ENCODE measurements at regions not wholly inside any gene's neighbourhood (a gene's known extent, or its start where the extent isn't known, plus 50 kb on each side); places are given as distances from the start of the nearest gene placed in this dataset.

GRCh38 chr2:121005453-121005852 lies 269.8 kb downstream of the GLI2 start:
- ATAC-seq (no peak), DNase-seq (ENCODE audit: low read depth, low spot score) (no peak), FAIRE-seq (no peak)
- TF ChIP-seq BMI1 (IDR thresholded peaks at IDR 0.05; ENCODE audit: borderline replicate concordance) (no peak), PML (IDR thresholded peaks at IDR 0.05; ENCODE audit: low read length) (no peak), CHD4 (IDR thresholded peaks at IDR 0.05) (no peak), CBX3 (IDR thresholded peaks at IDR 0.05; ENCODE audit: borderline replicate concordance, low read depth) (no peak), FOXK2 (IDR thresholded peaks at IDR 0.05) (no peak), JUND (IDR thresholded peaks at IDR 0.05; ENCODE audit: low read depth, low read length) (no peak), TCF3 (IDR thresholded peaks at IDR 0.05; ENCODE audit: borderline replicate concordance, insufficient read depth, low read depth, low read length) (no peak), ETV6 (conservative IDR thresholded peaks at IDR 0.05 in 1 of 2, IDR thresholded peaks at IDR 0.05 in 1 of 2; ENCODE audit: borderline replicate concordance in 1 of 2, low read depth in 1 of 2) (no peak), ZNF384 (IDR thresholded peaks at IDR 0.05; ENCODE audit: borderline replicate concordance, low read depth, low read length) (no peak), MEF2B (IDR thresholded peaks at IDR 0.05; ENCODE audit: partially characterized antibody, poor library complexity, severe bottlenecking) (no peak), MAX (IDR thresholded peaks at IDR 0.05; ENCODE audit: low read depth, low read length) (no peak), PKNOX1 (IDR thresholded peaks at IDR 0.05) (no peak), REST (IDR thresholded peaks at IDR 0.05; ENCODE audit: low read depth, low read length) (no peak), RELB (IDR thresholded peaks at IDR 0.05; ENCODE audit: low read depth) (no peak), PRDM15 (CRISPR knock-in tag; IDR thresholded peaks at IDR 0.05) (no peak)
- SMC1A ChIA-PET (ENCODE audit: uncharacterized antibody, unreplicated experiment): no interaction called here
- H4K20me1 ChIP-seq (ENCODE audit: control insufficient read depth, insufficient read depth): no peaks in the 10 kb centered on the region
- no peaks in the 10 kb centered on the region for H3K4me1 ChIP-seq (ENCODE audit: control insufficient read depth, insufficient read depth, low read length)
- H3K27me3 ChIP-seq (replicated peaks in 1 of 2; ENCODE audit: control insufficient read depth in 2 of 2, insufficient read depth in 2 of 2, low read length in 1 of 2): no peaks in the 10 kb centered on the region
- no peak overlapping the region for H3K4me3 ChIP-seq
- RAD21 ChIA-PET (ENCODE audit: unreplicated experiment): no interaction called here
- no TSS peak for BruUV-seq (replicated peaks)
- CTCF ChIA-PET: no interaction called here
- H3K9ac ChIP-seq (ENCODE audit: control insufficient read depth, insufficient read depth, low read length): no peak overlapping the region
- no peak overlapping the region for H3K27ac ChIP-seq (ENCODE audit: control insufficient read depth, insufficient read depth)
- H3K36me3 ChIP-seq (ENCODE audit: control insufficient read depth in 2 of 2, insufficient read depth in 2 of 2, low read length in 1 of 2): no peaks in the 10 kb centered on the region
- no peak overlapping the region for H3K4me2 ChIP-seq (ENCODE audit: control insufficient read depth, insufficient read depth)
- H3K79me2 ChIP-seq (ENCODE audit: control insufficient read depth, insufficient read depth, low read length): no peaks in the 10 kb centered on the region
- H2AFZ ChIP-seq (ENCODE audit: control insufficient read depth, low read depth, low read length): no peak overlapping the region
- in situ Hi-C loops (cut with MboI) (no loop called here), intact Hi-C loops (cut with micrococcal nuclease; ENCODE audit: unreplicated experiment) (no loop called here)
- 0% methylated on average over 3 of the region's 3 CpGs for WGBS (ENCODE audit: insufficient coverage, insufficient replicate concordance, low lambda C conversion rate, missing lambda C conversion rate)
- H3K9me3 ChIP-seq (replicated peaks; ENCODE audit: control insufficient read depth, insufficient read depth, low read length): no peaks in the 10 kb centered on the region
- POLR2A ChIA-PET: no interaction called here
